H1 (cell line): ENCODE measurements at regions not wholly inside any gene's neighbourhood (a gene's known extent, or its start where the extent isn't known, plus 50 kb on each side); places are given as distances from the start of the nearest gene placed in this dataset.

Experiments used
- CTCF ChIA-PET: fragments of 300-600 bp; sonication (Branson Sonifier 250); formaldehyde crosslinking; loops from one replicate; lab custom pipeline; 2021; ENCODE audit not compliant: partially characterized antibody; lab: Charles Lee
- POLR2A ChIA-PET: fragments of 300-600 bp; sonication (Branson Sonifier 250); formaldehyde crosslinking; loops from one replicate; lab custom pipeline; 2021; ENCODE audit warnings: inconsistent platforms; ENCODE audit not compliant: partially characterized antibody; lab: Charles Lee
- DNase-seq, 2 experiments: peaks; one replicate each; pipeline versions ENCODE4 v3.0.0 to v3.0.0-alpha.2; 2010 to 2022; ENCODE audit warnings: low spot score in 2 of 2, low read depth in 1 of 2, mixed read lengths in 1 of 2
- FAIRE-seq: peaks from 2 replicates; lab custom pipeline; 2011; peaks lifted over from hg19 to GRCh38; lab: Jason Lieb, UNC
- H2AFZ ChIP-seq: 2 replicates; pipeline ENCODE4 v1.8.1; 2012; ENCODE audit warnings: low read length, inconsistent platforms
- H2AK5ac ChIP-seq: 2 replicates; pipeline ENCODE4 v1.6.1; 2013; ENCODE audit warnings: low read depth, low read length
- H2BK120ac ChIP-seq: replicated peaks from 2 replicates; pipeline ENCODE3; 2013; ENCODE audit warnings: low read depth, low read length, inconsistent platforms
- H2BK12ac ChIP-seq: 2 replicates; pipeline ENCODE4 v1.6.1; 2013; ENCODE audit warnings: low read depth, low read length
- H2BK15ac ChIP-seq: 2 replicates; pipeline ENCODE4 v1.6.1; 2013; ENCODE audit warnings: low read length
- H2BK20ac ChIP-seq: 2 replicates; pipeline ENCODE4 v1.6.1; 2013; ENCODE audit warnings: low read length
- H2BK5ac ChIP-seq: 2 replicates; pipeline ENCODE4 v1.6.1; 2013; ENCODE audit warnings: low read depth, low read length
- H3K14ac ChIP-seq: 2 replicates; pipeline ENCODE4 v1.6.1; 2013; ENCODE audit warnings: inconsistent platforms; ENCODE audit not compliant: insufficient read length
- H3K18ac ChIP-seq: 2 replicates; pipeline ENCODE4 v1.6.1; 2013; ENCODE audit warnings: low read length; ENCODE audit errors: extremely low read depth
- H3K23ac ChIP-seq: 2 replicates; pipeline ENCODE4 v1.6.1; 2013; ENCODE audit warnings: inconsistent platforms; ENCODE audit not compliant: insufficient read length
- H3K23me2 ChIP-seq: 2 replicates; pipeline ENCODE4 v1.6.1; 2013; ENCODE audit warnings: low read depth, low read length
- H3K27ac ChIP-seq: 2 replicates; pipeline ENCODE4 v1.6.1; 2011; ENCODE audit warnings: low read depth, low read length, inconsistent platforms
- H3K27me3 ChIP-seq, 4 experiments: replicated peaks in 1 of 4; 1 replicate in 1 of 4; 2 replicates in 3 of 4; pipeline versions ENCODE4 v1.6.1 to v1.8.1; 2011 to 2013; ENCODE audit warnings: low read length in 3 of 4, mild to moderate bottlenecking in 3 of 4, inconsistent platforms in 2 of 4, mixed read lengths in 2 of 4, moderate library complexity in 1 of 4; ENCODE audit not compliant: control insufficient read depth in 3 of 4, insufficient read depth in 3 of 4; ENCODE audit errors: extremely low read depth in 1 of 4
- H3K36me3 ChIP-seq, 4 experiments: 2 replicates each; pipeline versions ENCODE4 v1.6.1 to v1.8.1; 2011 to 2013; ENCODE audit warnings: mild to moderate bottlenecking in 4 of 4, low read length in 3 of 4, moderate library complexity in 2 of 4, control low read depth in 1 of 4, inconsistent platforms in 1 of 4; ENCODE audit not compliant: insufficient read depth in 4 of 4, control insufficient read depth in 2 of 4
- H3K4ac ChIP-seq: replicated peaks from 2 replicates; pipeline ENCODE3; 2013; ENCODE audit warnings: low read length, low read depth, mixed read lengths, inconsistent platforms; ENCODE audit not compliant: insufficient read length
- H3K4me1 ChIP-seq, 4 experiments: replicated peaks in 1 of 4; 1 replicate in 1 of 4; 2 replicates in 3 of 4; pipeline versions ENCODE4 v1.6.1 to v1.8.1; 2011 to 2013; ENCODE audit warnings: low read length in 3 of 4, inconsistent platforms in 2 of 4, mixed read lengths in 1 of 4; ENCODE audit not compliant: insufficient read depth in 4 of 4, control insufficient read depth in 3 of 4
- H3K4me2 ChIP-seq, 2 experiments: 2 replicates each; pipeline versions ENCODE4 v1.6.1 to v1.8.1; 2011 to 2013; ENCODE audit warnings: low read depth in 2 of 2, low read length in 2 of 2, control low read depth in 1 of 2, inconsistent platforms in 1 of 2, mild to moderate bottlenecking in 1 of 2; ENCODE audit not compliant: insufficient read depth in 1 of 2
- H3K4me3 ChIP-seq, 4 experiments: fragments of 200-600, 300-600 bp in 1 of 4; sonication (generic), shearing (Covaris generic), sonication (Bioruptor Twin) in 1 of 4; 2 replicates each; pipeline versions ENCODE4 v1.5.1 to v1.8.1; 2011 to 2016; ENCODE audit warnings: low read length in 4 of 4, low read depth in 3 of 4, control low read depth in 2 of 4, inconsistent platforms in 2 of 4, mild to moderate bottlenecking in 2 of 4, mixed read lengths in 1 of 4, moderate library complexity in 1 of 4; ENCODE audit not compliant: insufficient read depth in 2 of 4; ENCODE audit errors: extremely low read depth in 1 of 4
- H3K56ac ChIP-seq: replicated peaks from 2 replicates; pipeline ENCODE3; 2013; ENCODE audit warnings: low read depth, mild to moderate bottlenecking, mixed read lengths, low read length, inconsistent platforms; ENCODE audit not compliant: insufficient read length
- H3K79me1 ChIP-seq: 2 replicates; pipeline ENCODE4 v1.6.1; 2013; ENCODE audit warnings: low read depth, low read length, control low read depth
- H3K79me2 ChIP-seq, 2 experiments: 2 replicates each; pipeline versions ENCODE4 v1.6.1 to v1.8.1; 2012 to 2013; ENCODE audit warnings: low read length in 2 of 2, mild to moderate bottlenecking in 2 of 2, inconsistent platforms in 1 of 2; ENCODE audit not compliant: insufficient read depth in 2 of 2, control insufficient read depth in 1 of 2
- H3K9ac ChIP-seq, 4 experiments: replicated peaks in 1 of 4; 1 replicate in 1 of 4; 2 replicates in 3 of 4; pipeline versions ENCODE4 v1.6.1 to v1.8.1; 2011 to 2013; ENCODE audit warnings: low read depth in 3 of 4, low read length in 3 of 4, control low read depth in 2 of 4, mild to moderate bottlenecking in 2 of 4, moderate library complexity in 2 of 4, inconsistent platforms in 1 of 4; ENCODE audit errors: extremely low read depth in 1 of 4
- H3K9me3 ChIP-seq, 2 experiments: 2 replicates each; pipeline versions ENCODE4 v1.6.1 to v1.8.1; 2012 to 2013; ENCODE audit warnings: mild to moderate bottlenecking in 2 of 2, moderate library complexity in 2 of 2, control low read depth in 1 of 2, inconsistent platforms in 1 of 2, low read depth in 1 of 2, low read length in 1 of 2, mixed read lengths in 1 of 2; ENCODE audit not compliant: insufficient read depth in 2 of 2
- H4K20me1 ChIP-seq, 2 experiments: replicated peaks in 1 of 2; 2 replicates each; pipeline versions ENCODE3 to v1.8.1; 2011 to 2013; ENCODE audit warnings: inconsistent platforms in 2 of 2, low read length in 2 of 2, mild to moderate bottlenecking in 1 of 2; ENCODE audit not compliant: insufficient read depth in 2 of 2, control insufficient read depth in 1 of 2
- H4K5ac ChIP-seq: 2 replicates; pipeline ENCODE4 v1.6.1; 2013; ENCODE audit warnings: low read length, low read depth, mixed read lengths, inconsistent platforms; ENCODE audit not compliant: insufficient read length
- H4K8ac ChIP-seq: 2 replicates; pipeline ENCODE4 v1.8.0; 2013; ENCODE audit warnings: mild to moderate bottlenecking, moderate library complexity, low read length, inconsistent platforms; ENCODE audit not compliant: insufficient read depth; ENCODE audit errors: extremely low read depth
- H4K91ac ChIP-seq: replicated peaks from 2 replicates; pipeline ENCODE3; 2013; ENCODE audit warnings: low read length, mixed read lengths, inconsistent platforms; ENCODE audit not compliant: insufficient read length
- CHD1 ChIP-seq: IDR thresholded peaks from 2 replicates; pipeline ENCODE4 v1.6.1; 2012; ENCODE audit warnings: low read depth, low read length, improper control_type of control experiment
- JUN ChIP-seq: IDR thresholded peaks from 2 replicates; pipeline ENCODE4 v1.6.1; 2011; ENCODE audit warnings: low read depth, mild to moderate bottlenecking, improper control_type of control experiment, low read length
- NRF1 ChIP-seq: IDR thresholded peaks from 2 replicates; pipeline ENCODE4 v1.6.1; 2011; ENCODE audit warnings: mild to moderate bottlenecking, low read depth, low read length, improper control_type of control experiment
- RBBP5 ChIP-seq: IDR thresholded peaks from 2 replicates; pipeline ENCODE4 v1.7.1; 2012; ENCODE audit warnings: low read depth, mild to moderate bottlenecking, inconsistent platforms, low read length, moderate library complexity, borderline replicate concordance
- SAP30 ChIP-seq: fragments of 300-600 bp; sonication (generic); IDR thresholded peaks from 2 replicates; pipeline ENCODE4 v1.7.1; 2012; ENCODE audit warnings: low read length, moderate library complexity, mild to moderate bottlenecking, inconsistent platforms; ENCODE audit not compliant: insufficient read depth, insufficient replicate concordance
- TAF7 ChIP-seq: optimal IDR thresholded peaks from 2 replicates; pipeline ENCODE3; 2011; ENCODE audit warnings: low read depth, mild to moderate bottlenecking, inconsistent platforms, low read length, moderate library complexity, borderline replicate concordance
- TCF12 ChIP-seq: IDR thresholded peaks from 2 replicates; pipeline ENCODE4 v1.6.1; 2011; ENCODE audit warnings: low read depth, mild to moderate bottlenecking, low read length
- WGBS, 2 experiments: shearing (Covaris generic) in 1 of 2; methylation state at CpG; one replicate each; pipeline versions ENCODE4 v1.1.6 to v1.1.7; 2013 to 2015; ENCODE audit warnings: low lambda C conversion rate in 2 of 2, mixed read lengths in 2 of 2, inconsistent platforms in 1 of 2, low coverage in 1 of 2, missing lambda C conversion rate in 1 of 2; ENCODE audit not compliant: insufficient replicate concordance in 2 of 2, insufficient coverage in 1 of 2, insufficient read length in 1 of 2; ENCODE audit errors: extremely low coverage in 1 of 2, missing lambda C conversion rate in 1 of 2; 5-methylcytosine and 5-hydroxymethylcytosine counted together

GRCh38 chr14:100664231-100664630 lies 62.5 kb upstream of the DLK1 start:
- Histone ChIP-seq H4K20me1 (no peaks in the 10 kb centered on the region), H3K27me3 (no peaks in the 10 kb centered on the region), H3K9ac (no peak overlapping the region), H3K9me3 (no peaks in the 10 kb centered on the region), H2BK120ac (no peak overlapping the region), H4K5ac (no peak overlapping the region), H3K79me2 (no peaks in the 10 kb centered on the region), H3K4me1 (no peaks in the 10 kb centered on the region), H3K4me3 (no peak overlapping the region), H2BK5ac (no peak overlapping the region), H4K8ac (no peak overlapping the region; the same call in 1 of the 2 replicates), H3K27ac (no peak overlapping the region), H3K36me3 (no peaks in the 10 kb centered on the region), H3K4ac (no peak overlapping the region), H3K14ac (no peak overlapping the region), H3K79me1 (no peaks in the 10 kb centered on the region), H3K56ac (no peak overlapping the region), H2BK20ac (no peak overlapping the region), H3K4me2 (no peak overlapping the region), H3K18ac (no peak overlapping the region), H2BK15ac (no peak overlapping the region), H2AFZ (no peak overlapping the region), H3K23ac (no peak overlapping the region), H4K91ac (no peak overlapping the region), H2BK12ac (no peak overlapping the region), H2AK5ac (no peak overlapping the region), H3K23me2 (no peaks in the 10 kb centered on the region)
- no peak for TF ChIP-seq SAP30
- no peak for TF ChIP-seq JUN
- TF ChIP-seq TCF12, result no peak
- no peak for TF ChIP-seq CHD1
- no peak for TF ChIP-seq TAF7
- no peak for TF ChIP-seq RBBP5
- TF ChIP-seq NRF1, result no peak
- no peak for FAIRE-seq
- WGBS, 2 experiments, result 79% methylated on average over 5 of the region's 5 CpGs; no CpG with 5 or more reads in 1 of the 2 experiments
- ChIA-PET CTCF (interaction anchor here (0.6 to 6.8 kb wide), 9 partner anchors 10 to 302 kb away, joined by 3 to 60 read pairs (median 3); no protein-coding TSS in a partner anchor), POLR2A (no interaction called here)
- no peak for DNase-seq
